ENCODE measurements at regions not wholly inside any gene's neighbourhood (a gene's known extent, or its start where the extent isn't known, plus 50 kb on each side); places are given as distances from the start of the nearest gene placed in this dataset.

- Histone ChIP-seq H3K9ac (no peak overlapping the region), H3K9me3 (replicated peaks in 1 of 11) (peaks cover 10 to 24% (median 18%) of the 10 kb centered on the region in 11 experiments; a peak in 21 of 22 replicates)
- TF ChIP-seq Cebpa-rat (IDR thresholded peaks at IDR 0.05) = no peak
These were observed 393.3 kb downstream of the IRS2 start for GRCh38 chr13:109393045-109393444.

GRCh38 chr13:109390391-109390790, 396.0 kb downstream of the IRS2 start:
- Histone ChIP-seq H3K9ac (no peak overlapping the region), H3K27ac (no peak overlapping the region), H3K4me1 (no peaks in the 10 kb centered on the region), H3K4me3 (no peak overlapping the region), H4K20me1 (no peaks in the 10 kb centered on the region), H3K4me2 (no peak overlapping the region), H3K36me3 (no peaks in the 10 kb centered on the region), H3K27me3 (no peaks in the 10 kb centered on the region), H3K9me3 (replicated peaks in 1 of 11) (peaks cover 10 to 24% (median 18%) of the 10 kb centered on the region in 11 experiments; a peak in 21 of 22 replicates)
- TF ChIP-seq Cebpa-rat (IDR thresholded peaks at IDR 0.05) = no peak

More at GRCh38 chr13:109393045-109393444, 393.3 kb downstream of the IRS2 start:
- Histone ChIP-seq H3K27me3 (no peaks in the 10 kb centered on the region), H3K36me3 (no peaks in the 10 kb centered on the region), H3K4me3 (no peak overlapping the region), H3K4me1 (no peaks in the 10 kb centered on the region), H3K27ac (no peak overlapping the region), H4K20me1 (no peaks in the 10 kb centered on the region), H3K4me2 (no peak overlapping the region)

- Histone ChIP-seq H3K9me3 (replicated peaks in 1 of 11) (peaks cover 10 to 24% (median 18%) of the 10 kb centered on the region in 11 experiments; a peak in 21 of 22 replicates), H3K4me1 (no peaks in the 10 kb centered on the region)
These were observed 396.5 kb downstream of the IRS2 start for GRCh38 chr13:109389892-109390345.

GRCh38 chr13:109389456-109389855, 396.9 kb downstream of the IRS2 start:
- H4K20me1 ChIP-seq = no peaks in the 10 kb centered on the region
- H3K9ac ChIP-seq = no peak overlapping the region
- no peak overlapping the region for H3K27ac ChIP-seq
- H3K36me3 ChIP-seq = no peaks in the 10 kb centered on the region
- H3K27me3 ChIP-seq = no peaks in the 10 kb centered on the region
- peaks cover 10 to 24% (median 18%) of the 10 kb centered on the region in 11 experiments; a peak in 21 of 22 replicates for H3K9me3 ChIP-seq (replicated peaks in 1 of 11)
- no peak for TF ChIP-seq Cebpa-rat (IDR thresholded peaks at IDR 0.05)
- no peaks in the 10 kb centered on the region for H3K4me1 ChIP-seq
- no peak overlapping the region for H3K4me3 ChIP-seq
- H3K4me2 ChIP-seq = no peak overlapping the region

More at GRCh38 chr13:109389892-109390345, 396.5 kb downstream of the IRS2 start:
- Histone ChIP-seq H3K36me3 (no peaks in the 10 kb centered on the region), H3K27ac (no peak overlapping the region), H3K4me3 (no peak overlapping the region), H3K27me3 (no peaks in the 10 kb centered on the region), H3K9ac (no peak overlapping the region), H3K4me2 (no peak overlapping the region), H4K20me1 (no peaks in the 10 kb centered on the region)
- TF ChIP-seq Cebpa-rat (IDR thresholded peaks at IDR 0.05) = no peak

GRCh38 chr13:109387471-109387870, 398.9 kb downstream of the IRS2 start:
- no peak for TF ChIP-seq Cebpa-rat (IDR thresholded peaks at IDR 0.05)
- Histone ChIP-seq H3K27ac (no peak overlapping the region), H3K4me3 (no peak overlapping the region), H3K36me3 (no peaks in the 10 kb centered on the region), H3K27me3 (no peaks in the 10 kb centered on the region), H3K9ac (no peak overlapping the region), H3K4me1 (no peaks in the 10 kb centered on the region), H3K4me2 (no peak overlapping the region), H4K20me1 (no peaks in the 10 kb centered on the region), H3K9me3 (replicated peaks in 1 of 11) (peaks cover under 1 to 9% (median 7%) of the 10 kb centered on the region in 11 experiments; a peak in 19 of 22 replicates)

GRCh38 chr13:109385242-109385560, 401.2 kb downstream of the IRS2 start:
- Histone ChIP-seq H3K4me1 (no peaks in the 10 kb centered on the region), H3K27ac (no peak overlapping the region), H3K36me3 (no peaks in the 10 kb centered on the region), H3K4me2 (no peak overlapping the region), H3K27me3 (no peaks in the 10 kb centered on the region), H3K4me3 (no peak overlapping the region), H3K9me3 (replicated peaks in 1 of 11) (no peaks in the 10 kb centered on the region), H3K9ac (no peak overlapping the region), H4K20me1 (no peaks in the 10 kb centered on the region)
- TF ChIP-seq Cebpa-rat (IDR thresholded peaks at IDR 0.05) = no peak

- H3K27ac ChIP-seq = no peak overlapping the region
- no peaks in the 10 kb centered on the region for H3K27me3 ChIP-seq
- H3K9ac ChIP-seq = no peak overlapping the region
- H3K4me3 ChIP-seq = no peak overlapping the region
- no peaks in the 10 kb centered on the region for H3K36me3 ChIP-seq
- H3K4me2 ChIP-seq = no peak overlapping the region
- H4K20me1 ChIP-seq = no peaks in the 10 kb centered on the region
- no peak for TF ChIP-seq Cebpa-rat (IDR thresholded peaks at IDR 0.05)
- no peaks in the 10 kb centered on the region for H3K4me1 ChIP-seq
- no peaks in the 10 kb centered on the region for H3K9me3 ChIP-seq (replicated peaks in 1 of 11)
These were observed 401.7 kb downstream of the IRS2 start for GRCh38 chr13:109384491-109385241.

- TF ChIP-seq Cebpa-rat (IDR thresholded peaks at IDR 0.05) = no peak
- Histone ChIP-seq H3K36me3 (no peaks in the 10 kb centered on the region), H3K27me3 (no peaks in the 10 kb centered on the region), H3K9me3 (replicated peaks in 1 of 11) (no peaks in the 10 kb centered on the region), H3K27ac (no peak overlapping the region), H3K4me3 (no peak overlapping the region), H3K4me1 (no peaks in the 10 kb centered on the region), H3K4me2 (no peak overlapping the region), H3K9ac (no peak overlapping the region), H4K20me1 (no peaks in the 10 kb centered on the region)
These were observed 402.7 kb downstream of the IRS2 start for GRCh38 chr13:109383683-109384082.

GRCh38 chr13:109381546-109382180, 404.7 kb downstream of the IRS2 start:
- H3K9ac ChIP-seq = no peak overlapping the region
- no peak for TF ChIP-seq Cebpa-rat (IDR thresholded peaks at IDR 0.05)
- no peak overlapping the region for H3K4me3 ChIP-seq
- no peak overlapping the region for H3K27ac ChIP-seq
- no peaks in the 10 kb centered on the region for H3K27me3 ChIP-seq
- no peaks in the 10 kb centered on the region for H3K36me3 ChIP-seq
- H3K4me2 ChIP-seq = no peak overlapping the region
- no peaks in the 10 kb centered on the region for H4K20me1 ChIP-seq
- H3K9me3 ChIP-seq (replicated peaks in 1 of 11) = no peaks in the 10 kb centered on the region
- H3K4me1 ChIP-seq = no peaks in the 10 kb centered on the region

- Histone ChIP-seq H4K20me1 (no peaks in the 10 kb centered on the region), H3K27me3 (no peaks in the 10 kb centered on the region), H3K36me3 (no peaks in the 10 kb centered on the region), H3K9me3 (replicated peaks in 1 of 11) (no peaks in the 10 kb centered on the region), H3K4me3 (no peak overlapping the region), H3K4me1 (no peaks in the 10 kb centered on the region), H3K9ac (no peak overlapping the region), H3K4me2 (no peak overlapping the region), H3K27ac (no peak overlapping the region)
- TF ChIP-seq Cebpa-rat (IDR thresholded peaks at IDR 0.05) = no peak
These were observed 405.9 kb downstream of the IRS2 start for GRCh38 chr13:109380457-109380856.

Data from BLaER1 treated with 17β-estradiol and CSF1 and Interleukin-3, amounts not matched to agents 10 nM and 100 nM (cell line).